ENCODE measurements at regions not wholly inside any gene's neighbourhood (a gene's known extent, or its start where the extent isn't known, plus 50 kb on each side); places are given as distances from the start of the nearest gene placed in this dataset.
"Not testable (repeated sequence)": the region's sequence is repeated elsewhere in the genome, so short reads cannot be mapped to it uniquely, and the experiment has no call there.

DNA sequence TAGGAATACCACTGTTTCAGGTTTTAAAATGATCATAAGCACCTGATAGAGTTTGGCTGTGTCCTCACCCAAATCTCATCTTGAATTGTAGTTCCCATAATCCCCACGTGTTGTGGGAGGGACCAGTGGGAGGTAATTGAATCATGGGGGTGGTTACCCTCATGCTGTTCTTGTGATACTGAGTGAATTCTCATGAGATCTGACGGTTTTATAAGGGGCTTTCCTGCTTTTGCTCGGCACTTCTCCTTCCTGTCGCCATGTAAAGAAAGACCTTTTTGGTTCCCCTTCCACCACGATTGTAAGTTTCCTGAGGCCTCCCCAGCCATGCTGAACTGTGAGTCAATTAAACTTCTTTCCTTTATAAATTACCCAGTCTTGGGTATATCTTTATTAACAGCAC, 69.7 kb upstream of the USPL1 start:
- not testable (repeated sequence) for TF ChIP-seq EP300, CTCF, POLR2A (IDR thresholded peaks at IDR 0.05)

Data from sigmoid colon (tissue), 4 donors.